HG02943 (cell line): ENCODE measurements at regions not wholly inside any gene's neighbourhood (a gene's known extent, or its start where the extent isn't known, plus 50 kb on each side); places are given as distances from the start of the nearest gene placed in this dataset.
A peak's percentile ranks its signal among the peaks of the same experiment; 100 is the strongest.

Experiments
- ATAC-seq: cut with Tn5 transposase; IDR thresholded peaks from one replicate; pipeline ENCODE4 v1.9.1; 2021; ENCODE audit warnings: mild to moderate bottlenecking, low read depth, moderate library complexity; ENCODE audit not compliant: unreplicated experiment

DNA sequence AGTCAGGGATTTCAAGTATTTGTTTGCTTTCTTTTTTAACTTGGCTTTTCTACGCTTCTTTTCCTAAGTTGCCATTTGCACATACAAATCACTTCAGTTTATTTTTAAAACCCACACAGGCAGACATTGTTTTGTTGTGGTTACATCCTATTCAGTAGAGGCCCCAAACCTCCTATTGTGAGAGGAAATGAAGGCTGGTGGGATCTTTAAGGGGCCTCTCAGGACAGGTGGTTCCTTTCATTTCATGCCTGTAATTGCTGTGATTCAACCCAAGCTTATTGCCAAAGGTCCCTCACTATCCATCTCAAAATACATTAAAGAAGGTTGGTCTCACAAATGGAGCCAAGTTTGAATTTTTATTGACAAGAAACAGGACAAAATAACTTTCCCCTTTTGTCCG is 257.1 kb downstream of the ADAMTS20 start:
- no peak for ATAC-seq

DNA sequence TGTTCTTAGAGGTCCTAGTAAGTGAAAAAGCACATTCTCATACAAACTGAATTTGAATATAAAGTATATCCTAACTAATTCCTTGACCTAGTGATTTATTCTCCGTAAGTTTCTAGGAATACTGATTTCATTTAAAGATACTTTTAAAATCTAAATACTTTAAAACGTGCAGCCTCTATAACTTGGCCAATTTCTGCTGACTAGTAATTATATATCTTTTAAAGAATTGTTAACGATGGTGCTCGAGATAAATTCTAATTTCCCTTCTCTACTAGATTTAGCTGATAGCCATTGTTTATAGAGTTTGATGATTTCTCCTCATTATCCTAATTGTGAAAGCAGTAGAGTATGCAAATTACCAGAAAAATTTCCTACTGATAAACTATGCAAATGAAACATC is 257.9 kb downstream of the ADAMTS20 start:
- ATAC-seq: no peak

DNA sequence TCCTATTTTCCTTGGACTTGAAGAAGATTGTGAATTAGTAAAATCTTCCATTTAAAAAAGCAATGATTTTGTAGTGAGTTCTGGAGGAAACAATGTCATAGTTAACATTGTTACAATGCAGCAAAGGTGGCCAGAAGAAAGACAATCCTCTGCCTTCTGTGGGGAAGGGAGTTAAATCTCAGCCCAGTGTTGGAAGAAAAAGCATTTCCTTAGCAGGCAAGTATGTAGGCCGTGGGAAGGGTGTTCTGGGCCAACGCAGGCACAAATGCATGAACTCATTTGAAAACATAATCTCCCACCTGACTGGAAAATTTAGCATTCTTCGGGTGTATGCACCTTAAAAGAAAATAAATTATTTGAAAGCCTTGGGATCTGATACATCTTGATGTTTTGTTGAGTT is 258.6 kb downstream of the ADAMTS20 start:
- ATAC-seq: no peak

DNA sequence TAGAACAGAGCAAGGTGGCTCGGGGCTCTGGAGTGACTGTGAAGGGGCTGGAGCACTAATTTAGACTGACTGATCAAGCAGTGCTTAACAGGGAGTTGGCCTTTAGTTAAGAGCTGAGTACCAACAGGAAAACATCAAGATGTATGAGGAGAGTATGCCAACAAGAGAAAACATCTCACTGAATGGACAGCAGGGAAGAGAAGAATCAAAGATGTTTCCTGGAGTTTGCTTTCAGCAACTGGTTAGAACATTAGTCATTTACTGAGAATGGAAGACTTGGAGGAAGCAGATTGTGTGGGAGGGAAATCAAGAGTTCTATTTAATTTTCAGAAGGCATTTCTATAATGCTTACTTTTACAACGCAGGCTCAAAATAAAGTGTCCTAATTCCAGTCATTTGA is 259.3 kb downstream of the ADAMTS20 start:
- no peak for ATAC-seq

DNA sequence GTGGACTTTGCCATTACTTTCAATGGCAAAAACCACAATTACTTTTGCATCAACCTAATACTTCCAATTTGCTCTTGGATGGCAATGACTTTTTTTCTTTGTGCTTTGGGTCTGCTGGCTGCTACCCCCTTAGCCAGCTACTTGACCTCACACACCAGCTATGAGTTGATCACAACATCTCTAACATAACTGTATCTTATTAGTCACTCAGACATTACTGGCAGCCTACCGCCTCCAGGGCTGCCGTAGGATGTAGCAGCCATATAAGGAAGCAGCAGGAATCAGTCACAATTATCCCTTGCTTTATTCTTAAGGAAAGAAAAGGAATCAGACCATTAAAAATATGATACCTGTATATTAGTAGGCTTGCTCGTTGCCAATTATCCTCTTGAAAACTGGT is 260.5 kb downstream of the ADAMTS20 start:
- no peak for ATAC-seq

DNA sequence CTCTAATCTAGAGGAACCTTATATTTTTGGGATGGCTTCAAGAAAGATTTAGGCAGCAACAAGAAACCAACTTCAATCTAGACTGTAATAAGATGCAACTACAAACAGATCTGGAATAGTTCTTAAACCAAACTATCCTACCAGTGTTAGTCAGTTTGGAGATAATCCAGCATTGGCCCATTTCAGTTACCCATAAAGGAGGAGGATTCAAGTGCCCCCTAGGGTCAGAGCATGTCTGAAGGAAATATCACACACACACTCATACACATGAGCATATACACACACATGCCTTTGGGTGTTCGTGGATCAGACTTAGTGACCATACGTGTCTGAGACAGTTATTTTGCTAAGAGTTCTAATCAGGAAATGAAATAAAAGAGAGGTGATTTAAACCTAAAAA is 261.2 kb downstream of the ADAMTS20 start:
- no peak for ATAC-seq

DNA sequence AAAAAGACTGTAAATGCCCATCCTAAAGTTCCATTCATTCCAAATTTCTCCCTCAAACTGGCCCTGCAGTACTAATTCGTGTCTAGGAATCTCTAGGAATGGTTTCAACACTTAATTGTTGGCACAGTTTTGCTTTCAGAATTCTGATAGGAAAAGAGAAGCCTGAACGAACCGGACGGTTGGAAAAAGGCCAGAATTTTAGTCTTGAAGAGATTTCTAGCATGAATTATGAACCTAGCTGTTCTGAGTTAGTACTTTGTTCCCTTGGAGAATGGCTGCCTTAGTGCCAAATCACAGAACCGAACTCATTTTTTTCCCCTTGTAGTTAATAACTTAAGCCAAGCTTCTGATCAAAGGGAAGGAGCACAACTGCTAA is 262.6 kb downstream of the ADAMTS20 start:
- no peak for ATAC-seq

DNA sequence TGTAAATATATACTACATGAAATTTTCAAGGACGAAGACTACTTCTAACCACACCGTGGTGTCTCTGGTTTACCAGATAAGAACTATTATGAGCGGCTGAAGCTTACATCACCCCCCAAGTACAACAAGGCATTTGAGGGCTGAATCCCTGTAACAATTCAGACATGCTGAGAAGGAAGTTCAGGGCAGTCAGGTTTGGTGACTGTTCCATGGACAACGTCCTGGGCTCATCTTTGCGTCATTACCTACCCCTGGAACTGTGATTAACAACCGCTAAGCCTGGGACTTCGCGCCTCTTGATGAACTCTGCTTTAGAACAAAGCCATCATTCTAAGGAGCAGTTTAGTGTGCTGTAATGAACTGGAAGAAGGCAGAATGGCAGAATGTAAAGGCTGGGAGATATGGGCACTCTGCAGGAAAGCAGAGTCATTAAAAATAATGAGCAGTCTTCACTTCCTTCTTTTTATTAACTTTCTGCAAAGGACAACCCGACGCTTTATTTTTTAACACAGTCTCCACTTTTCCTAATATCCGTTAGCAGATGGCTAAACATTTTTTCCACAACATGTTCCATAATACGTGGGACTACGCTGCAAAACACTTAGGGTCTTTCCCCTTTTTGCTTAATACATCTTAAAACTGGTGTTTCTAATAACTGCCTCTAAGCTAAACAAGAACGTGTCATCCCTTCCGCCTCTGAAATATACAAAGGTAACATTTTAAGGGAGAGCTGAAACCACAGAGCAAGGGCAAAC is 263.2 kb downstream of the ADAMTS20 start:
- ATAC-seq: no peak

DNA sequence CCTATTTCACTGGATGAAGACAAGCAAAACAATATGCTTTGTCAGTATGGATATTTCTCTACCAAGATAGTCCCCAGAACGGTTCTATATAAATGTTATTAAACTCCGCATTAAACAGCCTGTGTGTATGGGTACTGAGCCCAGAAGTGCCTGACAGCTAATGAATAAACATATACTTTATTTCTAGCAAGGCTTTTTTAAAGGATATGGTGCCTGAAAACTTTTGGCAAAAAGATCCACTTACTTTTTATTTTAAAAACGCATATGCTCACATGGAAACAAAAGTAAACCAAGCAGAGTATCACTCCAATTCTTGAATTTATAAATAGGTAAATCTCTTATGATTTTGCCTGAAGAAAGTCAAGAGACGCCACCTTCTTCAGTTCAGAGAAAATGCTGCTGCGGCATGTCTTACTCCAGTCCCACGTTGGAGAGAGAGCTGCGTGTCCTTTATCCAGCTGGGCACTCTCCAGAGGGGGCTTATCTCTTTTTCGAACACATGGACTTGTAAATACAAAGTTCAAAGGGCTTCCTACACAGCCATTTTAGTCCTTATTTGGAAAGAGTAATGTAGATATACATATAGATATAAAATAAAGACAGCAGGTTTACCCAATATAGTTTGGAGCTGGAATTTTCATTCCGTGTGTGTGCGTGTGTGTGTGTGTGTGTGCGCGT is 264.2 kb downstream of the ADAMTS20 start:
- ATAC-seq: no peak

DNA sequence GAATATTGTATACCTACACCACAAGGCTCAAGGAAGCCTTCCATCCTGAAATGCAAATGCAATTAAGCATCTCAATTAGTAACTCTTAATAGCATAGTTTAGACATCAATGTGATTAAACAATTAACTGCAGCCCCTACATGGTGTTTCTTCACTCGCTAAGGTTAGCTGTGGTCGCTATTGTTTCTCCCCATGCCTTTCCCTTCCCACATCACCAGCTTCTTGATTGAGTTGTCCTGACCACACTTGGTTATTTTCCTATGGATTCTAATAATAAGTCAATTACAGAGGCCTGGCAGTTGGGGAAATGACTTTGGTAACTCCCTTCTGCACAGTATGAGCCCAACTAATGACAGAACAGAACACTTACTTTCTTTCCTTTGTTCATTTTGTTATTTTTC is 265.0 kb downstream of the ADAMTS20 start:
- no peak for ATAC-seq

DNA sequence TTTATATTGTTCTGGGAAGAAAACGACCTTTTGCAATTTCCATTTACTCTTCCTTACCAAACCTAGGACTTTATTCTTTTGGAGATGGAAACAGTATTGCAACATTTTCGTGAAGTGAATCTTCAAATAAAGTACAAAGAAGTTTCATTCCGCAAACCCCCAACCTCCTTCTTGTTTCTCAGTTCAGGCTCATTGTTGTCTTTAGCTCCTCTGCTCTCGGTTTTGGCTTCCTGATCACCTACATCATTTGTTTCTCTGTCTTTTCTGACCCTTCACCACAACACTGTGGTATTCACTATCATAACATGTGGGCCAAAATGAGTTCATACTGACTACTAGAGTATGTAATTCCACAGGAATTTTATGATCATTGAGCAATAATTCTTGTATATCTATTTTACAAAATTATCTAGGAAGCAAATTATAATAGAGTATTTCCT is 266.8 kb downstream of the ADAMTS20 start:
- no peak for ATAC-seq

DNA sequence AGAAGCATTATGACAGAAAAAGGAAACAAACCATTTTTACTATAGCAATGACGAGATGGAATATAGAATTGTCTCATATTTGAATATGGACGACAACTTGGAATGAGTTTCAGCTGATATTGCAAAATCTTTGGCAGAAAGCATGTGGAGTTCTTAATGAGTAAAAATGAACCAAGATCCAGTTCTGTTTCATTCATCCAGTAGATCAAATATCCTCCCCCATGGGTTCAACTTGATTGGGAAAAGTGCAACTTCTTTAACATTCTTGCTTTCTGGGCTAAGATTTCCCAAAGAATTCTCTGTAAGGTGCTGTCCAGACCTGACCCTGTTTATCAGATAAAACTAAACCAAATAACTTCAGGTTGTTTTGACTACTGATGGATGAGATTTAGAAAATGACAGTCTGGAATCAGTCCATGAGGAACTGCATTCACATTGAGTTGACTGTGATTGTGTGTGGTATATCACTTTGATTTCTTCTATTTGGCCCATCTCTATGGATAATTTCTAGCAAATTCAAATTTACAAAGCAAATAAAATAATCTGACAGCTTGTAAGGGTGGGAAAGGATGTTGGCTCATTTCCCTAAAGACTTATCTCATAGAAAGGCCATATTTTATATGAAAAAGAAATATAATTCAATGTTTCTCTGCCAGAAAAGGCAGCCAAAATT is 267.4 kb downstream of the ADAMTS20 start:
- ATAC-seq: no peak

DNA sequence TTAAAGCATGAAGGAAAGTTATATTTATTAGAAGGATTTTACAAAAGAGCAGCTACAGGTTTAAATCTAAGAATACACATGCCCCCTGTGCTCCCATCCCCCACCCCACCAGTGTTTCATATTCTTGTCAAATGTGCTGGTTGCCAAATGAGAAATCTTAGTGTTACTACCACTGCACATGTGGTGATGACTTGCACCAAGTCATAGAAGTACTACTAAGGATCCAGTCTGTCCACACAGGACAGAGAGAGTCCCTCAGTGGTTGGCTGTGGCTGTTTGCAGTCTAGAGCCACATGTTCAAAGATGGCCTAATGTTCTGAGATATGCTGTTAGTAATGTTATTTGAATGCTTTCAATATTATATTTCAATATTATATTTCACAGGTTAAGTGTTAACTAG is 268.8 kb downstream of the ADAMTS20 start:
- no peak for ATAC-seq

DNA sequence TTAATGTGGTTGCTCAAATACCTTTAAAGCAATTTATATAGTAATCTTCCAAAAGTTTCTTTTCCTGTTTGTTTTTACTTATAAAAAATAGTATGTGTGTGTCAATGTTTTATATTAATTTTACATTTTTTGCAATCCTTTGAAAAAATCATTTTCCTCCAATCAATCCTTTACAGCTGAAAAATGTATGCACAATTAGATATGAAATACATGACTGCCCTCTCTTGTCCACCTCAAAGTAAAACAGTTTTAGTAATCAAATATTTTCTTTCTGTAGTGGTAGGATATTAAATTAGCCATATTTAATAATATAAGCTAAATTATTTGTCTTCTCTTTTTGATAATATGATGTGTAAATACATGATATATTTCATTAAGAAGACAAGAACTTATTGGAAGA is 269.9 kb downstream of the ADAMTS20 start:
- ATAC-seq: no peak

DNA sequence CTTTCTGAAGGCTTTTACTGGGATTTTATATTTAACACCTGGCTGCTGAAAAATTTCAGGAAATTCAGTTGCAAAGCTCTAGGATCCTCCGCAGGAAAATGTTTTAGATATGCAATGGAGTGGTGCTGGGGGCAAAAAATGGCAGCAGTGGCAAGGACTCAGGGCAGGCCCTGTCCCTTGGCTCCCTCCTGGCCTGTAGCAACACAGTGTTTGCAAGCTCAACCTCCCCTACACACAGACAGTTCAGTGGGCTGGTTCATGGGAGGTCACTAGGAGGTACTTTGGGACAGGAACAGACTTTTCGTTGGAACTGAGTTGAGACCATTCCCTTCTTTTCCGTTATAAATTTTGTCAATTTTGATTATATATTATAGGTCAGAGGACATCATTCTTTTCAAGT is 270.4 kb downstream of the ADAMTS20 start:
- ATAC-seq: no peak

DNA sequence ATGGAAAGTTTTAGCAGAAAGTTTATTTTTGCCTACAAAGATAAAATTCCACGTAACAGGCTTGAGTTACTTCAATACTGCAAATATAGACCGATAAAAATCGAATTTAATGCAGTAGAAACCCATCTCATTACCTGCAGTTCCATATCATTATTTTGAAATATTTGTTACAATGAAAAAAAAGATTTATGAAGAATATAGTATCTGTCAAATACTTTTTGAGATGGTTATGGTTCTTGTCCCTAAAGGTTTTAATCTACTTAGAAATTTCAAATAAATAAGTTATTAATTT is 273.5 kb downstream of the ADAMTS20 start:
- ATAC-seq: no peak

DNA sequence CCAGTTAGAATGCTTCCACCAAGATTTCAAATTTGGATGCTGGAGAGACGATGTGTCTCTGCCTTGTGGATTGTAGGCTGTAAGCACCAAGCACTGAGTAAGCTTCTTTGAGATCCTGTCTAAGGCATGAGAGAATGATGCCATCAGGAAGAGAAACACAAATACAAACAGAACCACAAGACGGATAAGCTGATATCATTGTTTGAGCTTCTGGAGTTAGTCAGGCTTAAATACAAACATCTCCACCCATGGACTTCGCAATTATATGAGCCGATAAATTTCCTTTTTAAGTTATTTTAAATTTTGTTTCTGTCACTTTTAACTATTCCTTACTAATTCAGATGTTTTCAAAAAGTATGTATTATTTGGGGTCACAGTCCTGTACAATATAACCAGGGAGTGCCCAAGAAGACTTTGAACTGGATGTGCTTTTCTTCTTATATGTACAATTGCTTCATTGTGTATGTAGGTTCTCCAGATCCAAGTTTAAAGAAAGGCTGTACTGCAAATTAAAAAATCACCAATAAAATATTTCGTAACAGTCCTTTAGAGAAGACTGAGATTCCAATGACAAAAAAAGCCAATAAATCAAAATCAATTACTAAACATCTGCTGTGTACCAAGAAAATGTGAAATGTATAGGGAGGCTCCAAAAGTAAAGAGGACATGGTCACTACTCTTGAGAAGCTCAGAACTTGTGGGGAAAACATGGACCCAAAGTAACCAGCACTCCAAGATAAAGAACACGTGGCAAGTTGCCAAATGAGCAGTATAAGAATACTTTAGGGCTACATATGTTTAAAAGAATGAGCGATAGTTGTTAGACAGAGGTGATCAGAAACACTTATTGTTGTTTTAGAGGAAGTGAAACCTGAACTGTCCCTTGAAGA is 274.1 kb downstream of the ADAMTS20 start:
- ATAC-seq: peak; percentile 85

DNA sequence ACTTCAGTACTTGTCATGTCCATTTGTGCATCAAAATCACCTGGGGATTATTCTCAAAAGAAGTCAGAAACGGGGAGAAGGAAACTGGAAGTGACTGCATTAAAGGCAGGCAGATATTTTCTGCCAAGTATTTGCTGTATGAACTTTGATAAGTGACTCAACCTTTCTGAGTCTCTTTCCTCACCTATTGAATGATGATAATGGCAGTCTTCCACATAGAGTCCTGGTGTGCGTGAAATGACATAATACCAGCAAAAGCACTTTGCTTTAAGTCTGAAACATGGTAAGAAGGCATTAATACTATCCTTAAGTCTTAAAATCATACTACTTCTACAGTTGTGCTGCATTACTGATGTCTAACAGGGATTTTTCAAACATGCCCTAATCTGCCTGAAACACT is 278.5 kb downstream of the ADAMTS20 start:
- ATAC-seq: no peak

DNA sequence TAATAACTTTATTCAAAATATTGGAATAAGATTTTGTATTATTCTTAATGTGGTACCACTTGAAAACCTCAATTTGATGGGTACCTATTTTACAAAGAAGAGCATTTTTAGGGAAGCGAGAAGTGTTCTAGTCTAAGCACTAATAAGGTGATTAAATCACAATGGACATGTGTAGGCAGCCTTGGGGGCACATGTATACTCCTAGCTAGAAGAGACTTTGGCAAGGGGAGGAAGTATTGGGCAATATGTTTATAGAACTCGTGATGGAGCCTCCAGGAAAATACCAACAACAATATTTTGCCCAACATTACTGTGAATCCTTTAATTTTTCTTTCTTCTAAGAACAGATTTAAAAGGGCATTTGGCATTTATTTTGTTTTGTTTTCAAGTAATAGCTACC is 280.3 kb downstream of the ADAMTS20 start:
- no peak for ATAC-seq

DNA sequence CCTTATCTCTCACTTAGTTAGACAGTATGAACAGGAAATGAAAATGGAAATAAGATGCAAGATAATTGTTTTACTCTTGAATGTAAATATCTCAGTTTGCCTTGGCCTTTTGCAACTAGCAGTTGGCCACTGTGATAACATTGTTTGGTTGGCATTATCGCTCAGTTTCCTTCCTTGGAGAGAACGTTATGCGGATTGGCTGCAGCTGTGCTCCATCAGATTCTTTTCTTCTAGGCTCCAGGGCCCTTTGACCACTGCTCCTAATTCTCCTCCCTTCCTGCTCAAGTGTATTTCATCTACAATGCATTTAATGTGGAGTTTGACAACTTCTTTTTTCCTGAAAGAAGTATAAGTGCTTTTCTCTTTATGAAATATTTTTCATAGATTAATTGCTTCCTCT is 284.2 kb downstream of the ADAMTS20 start:
- ATAC-seq: no peak

DNA sequence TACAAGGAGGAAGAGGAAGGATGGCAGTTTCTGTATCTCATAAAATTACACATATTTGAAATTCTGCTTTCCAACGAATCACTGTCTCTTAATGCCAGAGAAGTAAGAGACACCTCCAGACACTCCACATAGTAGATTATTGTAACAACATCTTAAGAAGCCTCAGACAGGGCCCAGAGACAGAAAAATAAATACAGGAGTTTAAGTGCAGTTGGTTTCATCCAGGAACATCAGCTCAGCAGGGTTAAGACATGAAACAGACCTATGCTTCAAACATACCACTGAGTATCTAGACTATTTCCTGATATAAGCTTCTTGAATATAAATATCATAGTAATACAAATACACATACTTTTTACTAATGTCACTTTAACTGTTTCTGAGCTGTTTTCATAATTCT is 290.3 kb downstream of the ADAMTS20 start:
- no peak for ATAC-seq
